OCI-LY1 (cell line): ENCODE measurements at regions not wholly inside any gene's neighbourhood (a gene's known extent, or its start where the extent isn't known, plus 50 kb on each side); places are given as distances from the start of the nearest gene placed in this dataset.

Experiments
- H2AFZ ChIP-seq: fragments of 200-600 bp; sonication (generic), shearing (Covaris generic); 2 replicates; pipeline ENCODE4 v1.6.0; 2014; ENCODE audit warnings: antibody characterized with exemption, mild to moderate bottlenecking, low read length
- H3F3A ChIP-seq: fragments of 200-600 bp; sonication (generic), shearing (Covaris generic); 2 replicates; pipeline ENCODE4 v1.6.0; 2014; ENCODE audit warnings: mild to moderate bottlenecking, antibody characterized with exemption, low read length, moderate library complexity; ENCODE audit not compliant: insufficient read depth
- H3K27ac ChIP-seq: fragments of 200-600 bp; sonication (generic); 2 replicates; pipeline ENCODE4 v1.5.1; 2014; ENCODE audit warnings: low read length, mixed run types, mild to moderate bottlenecking, low read depth; ENCODE audit not compliant: poor library complexity, severe bottlenecking
- H3K27me3 ChIP-seq: fragments of 200-600 bp; sonication (generic); 2 replicates; pipeline ENCODE4 v1.6.0; 2014; ENCODE audit warnings: antibody characterized with exemption, mild to moderate bottlenecking, low read length, moderate library complexity; ENCODE audit not compliant: insufficient read depth
- H3K36me3 ChIP-seq: fragments of 200-600 bp; sonication (generic); 2 replicates; pipeline ENCODE4 v1.6.1; 2014; ENCODE audit warnings: mild to moderate bottlenecking, antibody characterized with exemption, low read length, moderate library complexity, mixed read lengths; ENCODE audit not compliant: insufficient read depth
- H3K4me1 ChIP-seq: fragments of 200-600 bp; sonication (generic); 2 replicates; pipeline ENCODE4 v1.5.1; 2014; ENCODE audit warnings: mild to moderate bottlenecking, low read length, moderate library complexity; ENCODE audit not compliant: insufficient read depth, severe bottlenecking
- H3K4me2 ChIP-seq: fragments of 200-600 bp; sonication (generic), shearing (Covaris generic); 2 replicates; pipeline ENCODE4 v1.6.1; 2014; ENCODE audit warnings: low read length
- H3K4me3 ChIP-seq: fragments of 200-600 bp; sonication (generic); 2 replicates; pipeline ENCODE4 v1.5.1; 2014; ENCODE audit warnings: low read length, low read depth, mild to moderate bottlenecking, mixed read lengths; ENCODE audit not compliant: poor library complexity, severe bottlenecking
- H3K79me2 ChIP-seq: fragments of 200-600 bp; shearing (Covaris generic); 2 replicates; pipeline ENCODE4 v1.6.1; 2016; ENCODE audit warnings: mixed run types, low read length, mixed read lengths; ENCODE audit not compliant: insufficient read depth
- H3K9ac ChIP-seq: fragments of 200-600 bp; sonication (generic), shearing (Covaris generic); 2 replicates; pipeline ENCODE4 v1.6.1; 2014; ENCODE audit warnings: mild to moderate bottlenecking, low read length, mixed read lengths
- H3K9me2 ChIP-seq: fragments of 200-600 bp; sonication (generic), shearing (Covaris generic); 2 replicates; pipeline ENCODE4 v1.6.1; 2014; ENCODE audit warnings: low read depth, mild to moderate bottlenecking, low read length, mixed read lengths
- H3K9me3 ChIP-seq: fragments of 200-600 bp; shearing (Covaris generic); 2 replicates; pipeline ENCODE4 v1.6.1; 2014; ENCODE audit warnings: low read length, mixed read lengths
- H4K20me1 ChIP-seq: fragments of 200-600 bp; sonication (generic), shearing (Covaris generic); 2 replicates; pipeline ENCODE4 v1.6.0; 2016; ENCODE audit warnings: mild to moderate bottlenecking, low read length; ENCODE audit not compliant: insufficient read depth
- CTCF ChIP-seq: fragments of 200-600 bp; sonication (generic), shearing (Covaris generic); IDR thresholded peaks from 2 replicates; pipeline ENCODE4 v1.5.1; 2017; ENCODE audit warnings: mild to moderate bottlenecking, antibody characterized with exemption, low read length, moderate library complexity, mixed read lengths
- EZH2 ChIP-seq: fragments of 200-600 bp; sonication (generic), shearing (Covaris generic); IDR thresholded peaks from 2 replicates; pipeline ENCODE4 v1.8.0; 2017; ENCODE audit warnings: borderline replicate concordance, mixed run types, mild to moderate bottlenecking, antibody characterized with exemption, low read length, moderate library complexity, mixed read lengths

- H2AFZ ChIP-seq: no peak overlapping the region
- H4K20me1 ChIP-seq: no peaks in the 10 kb centered on the region; the same call in 1 of the 2 replicates
- no peak overlapping the region for H3K4me2 ChIP-seq
- TF ChIP-seq CTCF (no peak), EZH2 (no peak)
- no peak overlapping the region for H3K27ac ChIP-seq
- H3F3A ChIP-seq: no peaks in the 10 kb centered on the region
- no peak overlapping the region for H3K9ac ChIP-seq
- H3K9me2 ChIP-seq: no peaks in the 10 kb centered on the region
- no peaks in the 10 kb centered on the region for H3K9me3 ChIP-seq
- H3K4me3 ChIP-seq: no peak overlapping the region
- no peaks in the 10 kb centered on the region for H3K27me3 ChIP-seq
- H3K79me2 ChIP-seq: no peaks in the 10 kb centered on the region
- H3K36me3 ChIP-seq: no peaks in the 10 kb centered on the region
- no peaks in the 10 kb centered on the region for H3K4me1 ChIP-seq
These were observed 121.4 kb downstream of the KCNF1 start for GRCh38 chr2:11033114-11033513.

GRCh38 chr2:11038641-11039040, 116.6 kb upstream of the SLC66A3 start:
- no peaks in the 10 kb centered on the region for H4K20me1 ChIP-seq
- no peak overlapping the region for H3K9ac ChIP-seq
- H3K4me3 ChIP-seq: no peak overlapping the region
- no peaks in the 10 kb centered on the region for H3K36me3 ChIP-seq
- H3F3A ChIP-seq: no peaks in the 10 kb centered on the region
- H3K9me3 ChIP-seq: 0 out of 2 replicates have a peak, but pooled peaks cover 2% of the 10 kb centered on the region
- H3K4me2 ChIP-seq: no peak overlapping the region
- no peak overlapping the region for H3K27ac ChIP-seq
- no peaks in the 10 kb centered on the region; the same call in 1 of the 2 replicates for H3K27me3 ChIP-seq
- TF ChIP-seq EZH2 (no peak), CTCF (no peak)
- no peaks in the 10 kb centered on the region for H3K79me2 ChIP-seq
- H2AFZ ChIP-seq: no peak overlapping the region
- H3K9me2 ChIP-seq: no peaks in the 10 kb centered on the region
- H3K4me1 ChIP-seq: no peaks in the 10 kb centered on the region

- Histone ChIP-seq H3K4me1 (no peaks in the 10 kb centered on the region), H2AFZ (no peak overlapping the region), H4K20me1 (no peaks in the 10 kb centered on the region), H3F3A (no peaks in the 10 kb centered on the region), H3K27ac (no peak overlapping the region), H3K4me2 (no peak overlapping the region), H3K36me3 (no peaks in the 10 kb centered on the region), H3K9ac (no peak overlapping the region), H3K4me3 (no peak overlapping the region), H3K79me2 (no peaks in the 10 kb centered on the region), H3K9me3 (0 out of 2 replicates have a peak, but pooled peaks cover 2% of the 10 kb centered on the region), H3K9me2 (no peaks in the 10 kb centered on the region), H3K27me3 (no peaks in the 10 kb centered on the region; the same call in 1 of the 2 replicates)
- TF ChIP-seq EZH2 (no peak), CTCF (no peak)
These were observed 114.3 kb upstream of the SLC66A3 start for GRCh38 chr2:11040992-11041391.
